GM12878 (cell line): ENCODE measurements at regions not wholly inside any gene's neighbourhood (a gene's known extent, or its start where the extent isn't known, plus 50 kb on each side); places are given as distances from the start of the nearest gene placed in this dataset.

Experiments used
- ASH2L ChIP-seq: fragments of 300-600, 200-600 bp; sonication (generic); IDR thresholded peaks from 2 replicates; pipeline ENCODE4 v1.6.1; 2017; ENCODE audit warnings: low read depth, mild to moderate bottlenecking, borderline replicate concordance
- ETV6 ChIP-seq, 2 experiments: fragments of 450-650 bp in 1 of 2; IDR thresholded peaks in 1 of 2; conservative IDR thresholded peaks in 1 of 2; 2 replicates each; pipeline ENCODE4 v1.6.1; 2014; ENCODE audit warnings: antibody characterized with exemption in 1 of 2, borderline replicate concordance in 1 of 2, low read depth in 1 of 2, mild to moderate bottlenecking in 1 of 2, moderate library complexity in 1 of 2
- EZH2 ChIP-seq: IDR thresholded peaks from 2 replicates; pipeline ENCODE4 v1.6.1; 2012; ENCODE audit warnings: low read depth, mild to moderate bottlenecking, control low read depth, inconsistent platforms, low read length, borderline replicate concordance; ENCODE audit not compliant: control insufficient read depth
- MTA2 ChIP-seq: fragments of 450-650 bp; IDR thresholded peaks from 2 replicates; pipeline ENCODE4 v1.6.1; 2016; ENCODE audit warnings: low read depth, mild to moderate bottlenecking, moderate library complexity
- NR2F1 ChIP-seq: fragments of 450-650 bp; conservative IDR thresholded peaks from 2 replicates; pipeline ENCODE4 v1.6.1; 2017; ENCODE audit warnings: mild to moderate bottlenecking
- POLR2A ChIP-seq: IDR thresholded peaks from 2 replicates; pipeline ENCODE4 v1.6.1; 2011; ENCODE audit warnings: low read depth, mild to moderate bottlenecking, low read length
- SRF ChIP-seq, 2 experiments: IDR thresholded peaks; 2 replicates each; pipeline ENCODE4 v1.6.1; 2011; ENCODE audit warnings: low read depth in 2 of 2, low read length in 2 of 2, mild to moderate bottlenecking in 1 of 2, moderate library complexity in 1 of 2
- TF ChIP-seq, protein P1 (sequence below), 3 experiments: IDR thresholded peaks in 2 of 3; conservative IDR thresholded peaks in 1 of 3; 2 replicates each; pipeline ENCODE4 v1.5.1; 2011; ENCODE audit warnings: low read depth in 3 of 3, low read length in 3 of 3, mild to moderate bottlenecking in 3 of 3, control low read depth in 2 of 3, moderate library complexity in 2 of 3, inconsistent platforms in 1 of 3, mixed read lengths in 1 of 3; ENCODE audit not compliant: control insufficient read depth in 2 of 3, insufficient read depth in 1 of 3; ENCODE audit errors: extremely low read depth in 1 of 3
- TF ChIP-seq, protein P2 (sequence below): fragments of 450-650 bp; IDR thresholded peaks from 2 replicates; pipeline ENCODE4 v1.6.1; 2017; ENCODE audit warnings: mild to moderate bottlenecking

DNA sequence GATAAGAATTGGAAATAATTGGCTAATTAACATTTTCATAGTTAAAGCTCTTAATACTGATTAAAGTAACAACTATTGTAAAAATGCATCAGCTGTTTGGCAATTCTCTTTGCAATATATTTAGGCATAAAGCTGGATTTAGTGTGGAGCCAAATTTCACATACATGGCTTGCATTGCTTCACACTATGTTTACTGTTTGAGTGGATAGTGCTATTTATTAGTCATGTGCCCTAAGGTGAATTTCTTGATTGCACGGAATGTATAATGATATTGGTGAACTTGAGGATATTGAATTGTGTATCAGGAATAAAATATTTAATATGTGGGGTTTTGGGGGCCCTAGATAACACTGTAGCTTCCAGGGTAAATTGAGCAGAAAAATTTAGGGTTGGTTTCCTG, 100.9 kb downstream of the AASDHPPT start:
- no peak for TF ChIP-seq ETV6 (conservative IDR thresholded peaks at IDR 0.05 in 1 of 2, IDR thresholded peaks at IDR 0.05 in 1 of 2; ENCODE audit: borderline replicate concordance in 1 of 2, low read depth in 1 of 2)
- TF ChIP-seq EZH2, result no peak
- no peak for TF ChIP-seq SRF (IDR thresholded peaks at IDR 0.05; ENCODE audit: low read depth in 2 of 2, low read length in 2 of 2)
- no peak for TF ChIP-seq NR2F1
- TF ChIP-seq, protein P1, sequence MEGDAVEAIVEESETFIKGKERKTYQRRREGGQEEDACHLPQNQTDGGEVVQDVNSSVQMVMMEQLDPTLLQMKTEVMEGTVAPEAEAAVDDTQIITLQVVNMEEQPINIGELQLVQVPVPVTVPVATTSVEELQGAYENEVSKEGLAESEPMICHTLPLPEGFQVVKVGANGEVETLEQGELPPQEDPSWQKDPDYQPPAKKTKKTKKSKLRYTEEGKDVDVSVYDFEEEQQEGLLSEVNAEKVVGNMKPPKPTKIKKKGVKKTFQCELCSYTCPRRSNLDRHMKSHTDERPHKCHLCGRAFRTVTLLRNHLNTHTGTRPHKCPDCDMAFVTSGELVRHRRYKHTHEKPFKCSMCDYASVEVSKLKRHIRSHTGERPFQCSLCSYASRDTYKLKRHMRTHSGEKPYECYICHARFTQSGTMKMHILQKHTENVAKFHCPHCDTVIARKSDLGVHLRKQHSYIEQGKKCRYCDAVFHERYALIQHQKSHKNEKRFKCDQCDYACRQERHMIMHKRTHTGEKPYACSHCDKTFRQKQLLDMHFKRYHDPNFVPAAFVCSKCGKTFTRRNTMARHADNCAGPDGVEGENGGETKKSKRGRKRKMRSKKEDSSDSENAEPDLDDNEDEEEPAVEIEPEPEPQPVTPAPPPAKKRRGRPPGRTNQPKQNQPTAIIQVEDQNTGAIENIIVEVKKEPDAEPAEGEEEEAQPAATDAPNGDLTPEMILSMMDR (IDR thresholded peaks at IDR 0.05 in 2 of 3, conservative IDR thresholded peaks at IDR 0.05 in 1 of 3; ENCODE audit: control insufficient read depth in 2 of 3, extremely low read depth in 1 of 3, insufficient read depth in 1 of 3, low read depth in 3 of 3, low read length in 3 of 3), result no peak
- TF ChIP-seq ASH2L, result no peak
- TF ChIP-seq POLR2A, result no peak
- TF ChIP-seq MTA2, result no peak
- TF ChIP-seq, protein P2, sequence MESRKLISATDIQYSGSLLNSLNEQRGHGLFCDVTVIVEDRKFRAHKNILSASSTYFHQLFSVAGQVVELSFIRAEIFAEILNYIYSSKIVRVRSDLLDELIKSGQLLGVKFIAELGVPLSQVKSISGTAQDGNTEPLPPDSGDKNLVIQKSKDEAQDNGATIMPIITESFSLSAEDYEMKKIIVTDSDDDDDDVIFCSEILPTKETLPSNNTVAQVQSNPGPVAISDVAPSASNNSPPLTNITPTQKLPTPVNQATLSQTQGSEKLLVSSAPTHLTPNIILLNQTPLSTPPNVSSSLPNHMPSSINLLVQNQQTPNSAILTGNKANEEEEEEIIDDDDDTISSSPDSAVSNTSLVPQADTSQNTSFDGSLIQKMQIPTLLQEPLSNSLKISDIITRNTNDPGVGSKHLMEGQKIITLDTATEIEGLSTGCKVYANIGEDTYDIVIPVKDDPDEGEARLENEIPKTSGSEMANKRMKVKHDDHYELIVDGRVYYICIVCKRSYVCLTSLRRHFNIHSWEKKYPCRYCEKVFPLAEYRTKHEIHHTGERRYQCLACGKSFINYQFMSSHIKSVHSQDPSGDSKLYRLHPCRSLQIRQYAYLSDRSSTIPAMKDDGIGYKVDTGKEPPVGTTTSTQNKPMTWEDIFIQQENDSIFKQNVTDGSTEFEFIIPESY, result no peak
